ENCODE measurements at regions not wholly inside any gene's neighbourhood (a gene's known extent, or its start where the extent isn't known, plus 50 kb on each side); places are given as distances from the start of the nearest gene placed in this dataset.

DNA sequence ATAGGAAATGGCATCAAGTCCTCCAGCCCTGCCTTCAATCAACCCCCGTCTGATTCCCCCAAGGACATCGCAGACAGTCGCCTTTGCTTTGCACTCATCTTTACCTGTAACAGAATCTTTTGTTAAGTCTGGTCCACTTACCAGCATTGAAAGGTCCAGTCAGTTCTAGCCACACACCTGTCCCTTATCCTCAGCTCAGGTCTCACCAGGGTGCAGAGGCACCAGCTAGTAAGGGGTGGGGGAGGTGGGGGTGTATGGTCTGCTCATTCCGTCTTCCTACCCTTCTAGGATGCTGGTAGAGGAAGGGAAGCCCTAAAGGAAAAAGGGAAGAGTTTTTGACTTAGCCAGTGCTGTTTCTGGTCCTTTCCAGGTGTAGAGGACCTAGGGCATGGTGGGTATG lies 427.7 kb downstream of the MATN1 start:
- no peaks in the 10 kb centered on the region for H3K27me3 ChIP-seq (ENCODE audit: insufficient read depth, low read length, poor library complexity, severe bottlenecking)
- no peaks in the 10 kb centered on the region; the same call in 1 of the 2 replicates for H3K9me3 ChIP-seq (ENCODE audit: insufficient read depth, low read depth, low read length)
- H3K4me3 ChIP-seq (ENCODE audit: low read length, poor library complexity, severe bottlenecking), result no peak overlapping the region
- H3K4me1 ChIP-seq (ENCODE audit: insufficient read depth, low read length, poor library complexity, severe bottlenecking), result no peaks in the 10 kb centered on the region
- TF ChIP-seq EZH2phosphoT487 (IDR thresholded peaks at IDR 0.05; ENCODE audit: borderline replicate concordance), result no peak
- TF ChIP-seq, protein P1, sequence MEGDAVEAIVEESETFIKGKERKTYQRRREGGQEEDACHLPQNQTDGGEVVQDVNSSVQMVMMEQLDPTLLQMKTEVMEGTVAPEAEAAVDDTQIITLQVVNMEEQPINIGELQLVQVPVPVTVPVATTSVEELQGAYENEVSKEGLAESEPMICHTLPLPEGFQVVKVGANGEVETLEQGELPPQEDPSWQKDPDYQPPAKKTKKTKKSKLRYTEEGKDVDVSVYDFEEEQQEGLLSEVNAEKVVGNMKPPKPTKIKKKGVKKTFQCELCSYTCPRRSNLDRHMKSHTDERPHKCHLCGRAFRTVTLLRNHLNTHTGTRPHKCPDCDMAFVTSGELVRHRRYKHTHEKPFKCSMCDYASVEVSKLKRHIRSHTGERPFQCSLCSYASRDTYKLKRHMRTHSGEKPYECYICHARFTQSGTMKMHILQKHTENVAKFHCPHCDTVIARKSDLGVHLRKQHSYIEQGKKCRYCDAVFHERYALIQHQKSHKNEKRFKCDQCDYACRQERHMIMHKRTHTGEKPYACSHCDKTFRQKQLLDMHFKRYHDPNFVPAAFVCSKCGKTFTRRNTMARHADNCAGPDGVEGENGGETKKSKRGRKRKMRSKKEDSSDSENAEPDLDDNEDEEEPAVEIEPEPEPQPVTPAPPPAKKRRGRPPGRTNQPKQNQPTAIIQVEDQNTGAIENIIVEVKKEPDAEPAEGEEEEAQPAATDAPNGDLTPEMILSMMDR (conservative IDR thresholded peaks at IDR 0.05; ENCODE audit: low read length), result no peak
- no peaks in the 10 kb centered on the region for H3K36me3 ChIP-seq (ENCODE audit: insufficient read depth, low read length)
- no peak overlapping the region for H3K9ac ChIP-seq (ENCODE audit: low read depth, low read length, poor library complexity, severe bottlenecking)
- H3F3A ChIP-seq (ENCODE audit: low read depth), result no peaks in the 10 kb centered on the region
- H4K20me1 ChIP-seq (ENCODE audit: insufficient read depth, low read length, poor library complexity, severe bottlenecking), result no peaks in the 10 kb centered on the region
- no peak overlapping the region for H3K4me2 ChIP-seq (ENCODE audit: low read depth, low read length, poor library complexity, severe bottlenecking)
- no peaks in the 10 kb centered on the region for H3K79me2 ChIP-seq (ENCODE audit: insufficient read depth, low read length)
- no peaks in the 10 kb centered on the region for H3K9me2 ChIP-seq (replicated peaks; ENCODE audit: low read depth, low read length)
- H2AFZ ChIP-seq (ENCODE audit: low read length), result no peak overlapping the region

DNA sequence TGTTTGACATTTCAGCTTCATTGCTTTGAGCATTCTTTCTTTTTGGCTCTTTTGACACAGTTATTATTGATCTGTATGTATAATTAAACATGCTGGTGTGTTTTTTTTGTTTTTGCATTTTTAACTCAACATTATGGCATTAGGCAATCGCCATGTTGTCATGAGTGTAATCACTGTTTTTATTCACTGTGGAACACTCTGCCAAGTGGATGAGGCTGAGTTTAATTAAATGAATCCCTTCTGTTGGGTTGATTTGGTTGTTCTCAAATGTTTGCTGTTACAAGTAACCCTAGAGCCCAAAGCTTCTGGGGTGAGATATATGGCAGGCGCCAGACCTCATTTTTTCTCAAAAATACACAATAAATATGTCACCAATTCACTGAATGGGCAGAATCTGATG lies 428.1 kb downstream of the MATN1 start:
- no peaks in the 10 kb centered on the region for H3F3A ChIP-seq (ENCODE audit: low read depth)
- TF ChIP-seq, protein P1 (conservative IDR thresholded peaks at IDR 0.05; ENCODE audit: low read length), result no peak
- no peak for TF ChIP-seq EZH2phosphoT487 (IDR thresholded peaks at IDR 0.05; ENCODE audit: borderline replicate concordance)
- no peaks in the 10 kb centered on the region for H3K27me3 ChIP-seq (ENCODE audit: insufficient read depth, low read length, poor library complexity, severe bottlenecking)
- H3K9me2 ChIP-seq (replicated peaks; ENCODE audit: low read depth, low read length), result no peaks in the 10 kb centered on the region
- H3K9me3 ChIP-seq (ENCODE audit: insufficient read depth, low read depth, low read length), result no peaks in the 10 kb centered on the region; the same call in 1 of the 2 replicates
- no peaks in the 10 kb centered on the region for H3K36me3 ChIP-seq (ENCODE audit: insufficient read depth, low read length)
- H3K79me2 ChIP-seq (ENCODE audit: insufficient read depth, low read length), result no peaks in the 10 kb centered on the region
- H3K4me1 ChIP-seq (ENCODE audit: insufficient read depth, low read length, poor library complexity, severe bottlenecking), result no peaks in the 10 kb centered on the region
- H4K20me1 ChIP-seq (ENCODE audit: insufficient read depth, low read length, poor library complexity, severe bottlenecking), result no peaks in the 10 kb centered on the region
- no peak overlapping the region for H3K9ac ChIP-seq (ENCODE audit: low read depth, low read length, poor library complexity, severe bottlenecking)
- H3K4me3 ChIP-seq (ENCODE audit: low read length, poor library complexity, severe bottlenecking), result no peak overlapping the region
- H3K4me2 ChIP-seq (ENCODE audit: low read depth, low read length, poor library complexity, severe bottlenecking), result no peak overlapping the region
- H2AFZ ChIP-seq (ENCODE audit: low read length), result no peak overlapping the region

DNA sequence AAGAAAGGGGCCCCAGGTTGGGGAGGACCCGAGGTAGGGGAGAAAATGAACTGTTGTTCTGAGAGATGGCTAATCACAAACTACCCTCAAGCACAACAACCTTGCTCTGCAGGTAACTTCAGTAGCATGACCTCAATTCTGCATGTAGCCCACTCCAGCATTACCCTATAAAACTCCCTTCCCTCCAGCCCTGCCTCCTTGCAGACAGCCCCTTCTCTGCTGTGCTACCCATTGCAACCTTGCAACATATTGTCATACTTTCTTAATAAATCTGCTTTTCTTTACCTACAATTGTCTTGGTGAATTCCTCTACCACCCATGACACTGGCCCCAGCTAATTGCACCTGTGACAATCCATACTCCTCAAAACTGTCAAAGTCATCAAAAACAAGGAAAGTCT lies 428.9 kb downstream of the MATN1 start:
- H2AFZ ChIP-seq (ENCODE audit: low read length), result no peak overlapping the region
- H3K27me3 ChIP-seq (ENCODE audit: insufficient read depth, low read length, poor library complexity, severe bottlenecking), result no peaks in the 10 kb centered on the region
- no peak overlapping the region for H3K4me2 ChIP-seq (ENCODE audit: low read depth, low read length, poor library complexity, severe bottlenecking)
- no peaks in the 10 kb centered on the region; the same call in 1 of the 2 replicates for H3K9me3 ChIP-seq (ENCODE audit: insufficient read depth, low read depth, low read length)
- TF ChIP-seq, protein P1 (conservative IDR thresholded peaks at IDR 0.05; ENCODE audit: low read length), result no peak
- TF ChIP-seq EZH2phosphoT487 (IDR thresholded peaks at IDR 0.05; ENCODE audit: borderline replicate concordance), result no peak
- H3K9me2 ChIP-seq (replicated peaks; ENCODE audit: low read depth, low read length), result no peaks in the 10 kb centered on the region
- no peaks in the 10 kb centered on the region for H3F3A ChIP-seq (ENCODE audit: low read depth)
- no peaks in the 10 kb centered on the region for H4K20me1 ChIP-seq (ENCODE audit: insufficient read depth, low read length, poor library complexity, severe bottlenecking)
- H3K4me3 ChIP-seq (ENCODE audit: low read length, poor library complexity, severe bottlenecking), result no peak overlapping the region
- H3K4me1 ChIP-seq (ENCODE audit: insufficient read depth, low read length, poor library complexity, severe bottlenecking), result no peaks in the 10 kb centered on the region
- no peaks in the 10 kb centered on the region for H3K36me3 ChIP-seq (ENCODE audit: insufficient read depth, low read length)
- no peaks in the 10 kb centered on the region for H3K79me2 ChIP-seq (ENCODE audit: insufficient read depth, low read length)
- no peak overlapping the region for H3K9ac ChIP-seq (ENCODE audit: low read depth, low read length, poor library complexity, severe bottlenecking)
